ENCODE measurements at regions not wholly inside any gene's neighbourhood (a gene's known extent, or its start where the extent isn't known, plus 50 kb on each side); places are given as distances from the start of the nearest gene placed in this dataset.

DNA sequence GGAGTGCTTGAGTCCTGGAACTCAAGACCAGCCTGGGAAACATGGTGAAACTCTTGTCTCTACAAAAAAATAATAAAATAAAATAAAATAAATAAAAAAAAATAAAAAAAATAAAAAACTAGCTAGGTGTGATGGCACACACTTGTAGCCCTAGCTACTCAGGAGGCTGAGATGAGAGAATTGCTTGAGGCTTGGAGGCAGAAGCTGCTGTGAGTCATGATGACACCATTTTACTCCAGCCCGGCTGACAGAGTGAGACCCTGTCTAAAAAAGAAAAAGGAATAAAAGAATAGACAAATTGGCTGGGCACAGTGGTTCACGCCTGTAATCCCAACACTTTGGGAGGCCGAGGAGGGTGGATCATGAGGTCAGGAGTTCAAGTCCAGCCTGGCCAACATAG lies 1168.9 kb downstream of the SLITRK5 start:
- TF ChIP-seq POLR2A (IDR thresholded peaks at IDR 0.05) (no peak), POLR2AphosphoS5 (IDR thresholded peaks at IDR 0.05; ENCODE audit: insufficient read depth in 1 of 2, low read depth in 1 of 2) (no peak)

Data from vagina (tissue), 2 donors.